ENCODE measurements at regions not wholly inside any gene's neighbourhood (a gene's known extent, or its start where the extent isn't known, plus 50 kb on each side); places are given as distances from the start of the nearest gene placed in this dataset.

- no peaks in the 10 kb centered on the region for H3K27me3 ChIP-seq (ENCODE audit: insufficient read depth in 3 of 3, low read length in 2 of 3)
- ATAC-seq = no peak
- H3K4me1 ChIP-seq = no peaks in the 10 kb centered on the region
- TF ChIP-seq CTCF (IDR thresholded peaks at IDR 0.05) = no peak
- WGBS, 3 donors = 70 to 76% (median 71%) methylated on average over 2 of the region's 2 CpGs
- no peak for DNase-seq
- no peak overlapping the region for H3K4me3 ChIP-seq
- no peak overlapping the region for H3K27ac ChIP-seq
- no peaks in the 10 kb centered on the region for H3K9me3 ChIP-seq
- intact Hi-C loops (cut with DNase I) = no loop called here
- H3K36me3 ChIP-seq (ENCODE audit: insufficient read depth in 1 of 2, low read depth in 1 of 2) = no peaks in the 10 kb centered on the region
Measured at GRCh38 chr11:100545556-100545955, 141.5 kb upstream of the ARHGAP42 start.

GRCh38 chr11:100545970-100546369 lies 141.1 kb upstream of the ARHGAP42 start:
- H3K36me3 ChIP-seq (ENCODE audit: insufficient read depth in 1 of 2, low read depth in 1 of 2) = no peaks in the 10 kb centered on the region
- no peaks in the 10 kb centered on the region for H3K4me1 ChIP-seq
- 84 to 93% (median 86%) methylated on average over 1 of the region's 1 CpG for WGBS, 3 donors
- DNase-seq (no peak), ATAC-seq (no peak)
- no peak for TF ChIP-seq CTCF (IDR thresholded peaks at IDR 0.05)
- H3K27me3 ChIP-seq (ENCODE audit: insufficient read depth in 3 of 3, low read length in 2 of 3) = no peaks in the 10 kb centered on the region
- intact Hi-C loops (cut with DNase I) = no loop called here
- H3K27ac ChIP-seq = no peak overlapping the region
- H3K9me3 ChIP-seq = no peaks in the 10 kb centered on the region
- H3K4me3 ChIP-seq = no peak overlapping the region

GRCh38 chr11:100546714-100547113 lies 140.4 kb upstream of the ARHGAP42 start:
- no peaks in the 10 kb centered on the region for H3K9me3 ChIP-seq
- H3K27me3 ChIP-seq (ENCODE audit: insufficient read depth in 3 of 3, low read length in 2 of 3) = no peaks in the 10 kb centered on the region
- WGBS, 3 donors = 90 to 94% (median 90%) methylated on average over 2 of the region's 2 CpGs
- H3K4me1 ChIP-seq = no peaks in the 10 kb centered on the region
- ATAC-seq = no peak
- intact Hi-C loops (cut with DNase I) = no loop called here
- TF ChIP-seq CTCF (IDR thresholded peaks at IDR 0.05) = no peak
- H3K4me3 ChIP-seq = no peak overlapping the region
- no peak overlapping the region for H3K27ac ChIP-seq
- no peaks in the 10 kb centered on the region for H3K36me3 ChIP-seq (ENCODE audit: insufficient read depth in 1 of 2, low read depth in 1 of 2)
- no peak for DNase-seq

- intact Hi-C loops (cut with DNase I) = no loop called here
- no peaks in the 10 kb centered on the region for H3K9me3 ChIP-seq
Measured at GRCh38 chr11:100550298-100550697, 136.8 kb upstream of the ARHGAP42 start.

More at GRCh38 chr11:100550298-100550697, 136.8 kb upstream of the ARHGAP42 start:
- H3K27me3 ChIP-seq (ENCODE audit: insufficient read depth in 3 of 3, low read length in 2 of 3) = no peaks in the 10 kb centered on the region
- TF ChIP-seq CTCF (IDR thresholded peaks at IDR 0.05) = no peak
- no peaks in the 10 kb centered on the region for H3K36me3 ChIP-seq (ENCODE audit: insufficient read depth in 1 of 2, low read depth in 1 of 2)
- 92 to 97% (median 95%) methylated on average over 2 of the region's 2 CpGs for WGBS, 3 donors
- H3K4me1 ChIP-seq = no peaks in the 10 kb centered on the region
- H3K27ac ChIP-seq = no peak overlapping the region
- DNase-seq (no peak), ATAC-seq (no peak)
- no peak overlapping the region for H3K4me3 ChIP-seq

Data from psoas muscle (tissue), 7 donors.